Uterus (tissue), 3 donors: ENCODE measurements at regions not wholly inside any gene's neighbourhood (a gene's known extent, or its start where the extent isn't known, plus 50 kb on each side); places are given as distances from the start of the nearest gene placed in this dataset.
A peak's percentile ranks its signal among the peaks of the same experiment; 100 is the strongest.
"Not testable (repeated sequence)": the region's sequence is repeated elsewhere in the genome, so short reads cannot be mapped to it uniquely, and the experiment has no call there.

Experiments
- DNase-seq, 2 donors: peaks; one replicate each; pipeline ENCODE4 v3.0.0-alpha.2; 2019 to 2020
- H3K27ac ChIP-seq, 2 donors: fragments of 200-600 bp; sonication (generic); 1 replicate in 1 of 2; 2 replicates in 1 of 2; pipeline ENCODE4 v1.5.1; 2016 to 2018
- H3K27me3 ChIP-seq, 2 donors: fragments of 200-600 bp; sonication (generic); one replicate each; pipeline ENCODE4 v1.5.1; 2018 to 2019; ENCODE audit warnings: control low read depth in 1 of 2
- H3K36me3 ChIP-seq, 2 donors: fragments of 200-600 bp; sonication (generic); one replicate each; pipeline ENCODE4 v1.5.1; 2019; ENCODE audit warnings: control low read depth in 1 of 2
- H3K4me1 ChIP-seq, 2 donors: fragments of 200-600 bp; sonication (generic); one replicate each; pipeline ENCODE4 v1.5.1; 2018 to 2019; ENCODE audit warnings: control low read depth in 1 of 2
- H3K4me3 ChIP-seq, 2 donors: fragments of 200-600 bp; sonication (generic); 1 replicate in 1 of 2; 2 replicates in 1 of 2; pipeline ENCODE4 v1.5.1; 2018 to 2019; ENCODE audit warnings: mild to moderate bottlenecking in 1 of 2
- H3K9me3 ChIP-seq, 2 donors: fragments of 200-600 bp; sonication (generic); one replicate each; pipeline ENCODE4 v1.5.1; 2019; ENCODE audit warnings: control low read depth in 1 of 2
- CTCF ChIP-seq, 4 experiments: fragments of 200-600 bp in 2 of 4; fragments of 450-650 bp in 2 of 4; sonication (generic) in 2 of 4; IDR thresholded peaks; one replicate each; pipeline ENCODE4 v1.5.1; 2016 to 2019; ENCODE audit warnings: antibody characterized with exemption in 4 of 4, mild to moderate bottlenecking in 2 of 4, moderate library complexity in 1 of 4
- POLR2A ChIP-seq, 2 donors: fragments of 450-650 bp; IDR thresholded peaks; one replicate each; pipeline ENCODE4 v1.6.1; 2016; ENCODE audit warnings: antibody characterized with exemption in 2 of 2, mild to moderate bottlenecking in 1 of 2, moderate library complexity in 1 of 2
- intact Hi-C: fragments of 100-400 bp; cut with DNase I; formaldehyde crosslinking; loops from one replicate; pipeline ENCODE4 v1.15.1; 2023; ENCODE audit warnings: low total_unique reads
- donor health status: DM: yes; HTN: yes; CAD: no.

GRCh38 chr21:17257784-17258183 is 255.1 kb upstream of the CXADR start:
- DNase-seq = no peak
- no peaks in the 10 kb centered on the region for H3K4me1 ChIP-seq
- H3K4me3 ChIP-seq = no peak overlapping the region
- no peaks in the 10 kb centered on the region for H3K9me3 ChIP-seq
- H3K36me3 ChIP-seq = no peaks in the 10 kb centered on the region
- H3K27ac ChIP-seq = no peak overlapping the region
- no peaks in the 10 kb centered on the region for H3K27me3 ChIP-seq
- TF ChIP-seq CTCF (IDR thresholded peaks at IDR 0.05) (no peak), POLR2A (IDR thresholded peaks at IDR 0.05) (no peak)
- intact Hi-C loops = no loop called here

GRCh38 chr21:17264182-17264581 is 248.7 kb upstream of the CXADR start:
- Histone ChIP-seq H3K4me3 (no peak overlapping the region), H3K27me3 (no peaks in the 10 kb centered on the region), H3K36me3 (no peaks in the 10 kb centered on the region), H3K27ac (peak overlapping the region; percentile 47 to 62), H3K4me1 (no peaks in the 10 kb centered on the region), H3K9me3 (no peaks in the 10 kb centered on the region)
- TF ChIP-seq CTCF (IDR thresholded peaks at IDR 0.05) (no peak), POLR2A (IDR thresholded peaks at IDR 0.05) (no peak)
- no peak for DNase-seq
- intact Hi-C loops = loop anchor here (10.0 kb wide), 1 partner anchor 539 kb away; no protein-coding TSS in a partner anchor

GRCh38 chr21:17269760-17270159 is 243.1 kb upstream of the CXADR start:
- intact Hi-C loops = loop anchor here (10.0 kb wide), 1 partner anchor 545 kb away; no protein-coding TSS in a partner anchor
- TF ChIP-seq POLR2A (IDR thresholded peaks at IDR 0.05) (no peak), CTCF (IDR thresholded peaks at IDR 0.05) (no peak)
- H3K4me1 ChIP-seq = no peaks in the 10 kb centered on the region

GRCh38 chr21:17270229-17270628 is 242.6 kb upstream of the CXADR start:
- Histone ChIP-seq H3K4me3 (no peak overlapping the region), H3K27ac (peak overlapping the region; percentile 55 to 64), H3K9me3 (no peaks in the 10 kb centered on the region), H3K36me3 (no peaks in the 10 kb centered on the region), H3K27me3 (no peaks in the 10 kb centered on the region), H3K4me1 (no peaks in the 10 kb centered on the region)
- DNase-seq = peak; percentile 66 to 82
- intact Hi-C loops = no loop called here
- TF ChIP-seq POLR2A (IDR thresholded peaks at IDR 0.05) = no peak
- TF ChIP-seq CTCF (IDR thresholded peaks at IDR 0.05) = peak; percentile 59 to 85 (median 70)

More at GRCh38 chr21:17269760-17270159, 243.1 kb upstream of the CXADR start:
- no peak for DNase-seq
- Histone ChIP-seq H3K9me3 (no peaks in the 10 kb centered on the region), H3K36me3 (no peaks in the 10 kb centered on the region), H3K4me3 (no peak overlapping the region), H3K27me3 (no peaks in the 10 kb centered on the region), H3K27ac (peak overlapping the region; percentile 55 to 64)

GRCh38 chr21:17279663-17280062 is 233.2 kb upstream of the CXADR start:
- Histone ChIP-seq H3K4me3 (no peak overlapping the region), H3K4me1 (no peaks in the 10 kb centered on the region), H3K27ac (no peak overlapping the region), H3K9me3 (peaks cover 0 to 9% of the 10 kb centered on the region in 2 donors), H3K27me3 (no peaks in the 10 kb centered on the region), H3K36me3 (no peaks in the 10 kb centered on the region)
- DNase-seq = no peak
- intact Hi-C loops = no loop called here
- TF ChIP-seq POLR2A (IDR thresholded peaks at IDR 0.05) = no peak
- no peak for TF ChIP-seq CTCF (IDR thresholded peaks at IDR 0.05)

- H3K36me3 ChIP-seq, H3K4me3 ChIP-seq, DNase-seq, H3K27ac ChIP-seq, H3K4me1 ChIP-seq, H3K27me3 ChIP-seq, intact Hi-C loops: not testable (repeated sequence)
- H3K9me3 ChIP-seq = peaks cover 0 to 15% of the 10 kb centered on the region in 2 donors
Measured at GRCh38 chr21:17293016-17293562, 219.8 kb upstream of the CXADR start.
